ENCODE measurements at regions not wholly inside any gene's neighbourhood (a gene's known extent, or its start where the extent isn't known, plus 50 kb on each side); places are given as distances from the start of the nearest gene placed in this dataset.
"Not testable (repeated sequence)": the region's sequence is repeated elsewhere in the genome, so short reads cannot be mapped to it uniquely, and the experiment has no call there.

- no peak for DNase-seq
Observed at GRCh38 chr7:81430150-81430549, 339.7 kb downstream of the HGF start.

- DNase-seq: no peak
Observed at GRCh38 chr7:81427461-81427860, 342.4 kb downstream of the HGF start.

GRCh38 chr7:81420526-81421226 is 349.2 kb downstream of the HGF start:
- DNase-seq: no peak

- DNase-seq: no peak
Observed at GRCh38 chr7:81419731-81420130, 350.1 kb downstream of the HGF start.

DNA sequence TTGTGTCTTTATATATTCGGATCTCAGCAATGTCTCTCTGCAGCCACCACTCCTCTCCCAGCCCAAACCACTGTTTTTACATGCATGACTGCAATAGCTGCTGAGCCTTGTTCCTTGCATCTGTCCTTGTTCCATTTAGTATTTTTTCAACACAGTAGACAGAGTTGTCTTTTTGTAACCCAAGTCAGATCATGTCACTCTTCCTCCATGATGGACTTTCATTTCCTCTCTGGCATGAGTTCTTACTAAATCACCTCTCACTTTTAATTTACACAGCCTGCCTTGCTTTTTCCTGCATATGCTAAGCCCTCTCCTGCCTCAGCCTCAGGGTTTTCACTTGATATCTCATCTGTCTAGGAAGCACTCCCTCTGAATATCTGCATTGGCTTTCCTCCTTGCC is 353.2 kb downstream of the HGF start:
- no peak for DNase-seq

DNA sequence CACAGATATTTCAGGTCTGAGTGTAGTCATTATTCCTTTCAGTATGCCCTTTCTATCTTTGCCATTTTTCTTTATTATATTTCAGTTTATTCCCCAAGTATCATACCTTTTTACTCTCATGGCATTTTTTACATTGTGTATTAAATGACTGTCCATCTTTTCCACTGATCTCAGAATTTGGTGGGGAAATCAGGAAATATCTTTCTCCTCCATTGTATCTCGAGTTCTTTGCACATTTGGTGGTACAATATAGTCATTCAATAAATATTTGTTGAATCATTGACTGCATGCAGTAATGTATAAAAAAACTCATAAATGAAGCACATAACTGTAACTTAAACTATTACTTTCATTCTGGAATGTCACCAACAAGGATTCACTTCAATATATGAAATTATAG is 354.7 kb downstream of the HGF start:
- no peak for DNase-seq

GRCh38 chr7:81414411-81414810 is 355.4 kb downstream of the HGF start:
- DNase-seq: no peak

- DNase-seq: no peak
Observed at GRCh38 chr7:81410471-81411117, 359.3 kb downstream of the HGF start.

GRCh38 chr7:81408728-81409127 is 361.1 kb downstream of the HGF start:
- no peak for DNase-seq

DNA sequence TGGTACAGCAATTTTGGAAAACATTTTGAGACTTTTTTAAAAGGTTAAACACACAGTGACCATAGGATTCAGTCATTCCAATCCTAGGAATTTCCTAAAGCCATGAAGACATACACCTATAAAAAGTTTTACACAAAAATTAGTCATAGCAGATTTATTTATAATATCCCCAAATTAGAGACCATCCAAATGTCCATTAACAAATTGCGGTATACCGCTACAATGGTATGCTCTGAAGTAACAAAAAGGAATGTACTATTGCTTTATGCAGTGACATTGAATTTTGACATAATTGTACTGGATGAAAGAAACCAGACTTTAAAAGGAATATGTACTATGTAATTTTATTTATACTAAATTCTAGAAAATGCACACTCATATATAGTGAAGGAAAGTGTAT is 362.8 kb downstream of the HGF start:
- no peak for DNase-seq

DNA sequence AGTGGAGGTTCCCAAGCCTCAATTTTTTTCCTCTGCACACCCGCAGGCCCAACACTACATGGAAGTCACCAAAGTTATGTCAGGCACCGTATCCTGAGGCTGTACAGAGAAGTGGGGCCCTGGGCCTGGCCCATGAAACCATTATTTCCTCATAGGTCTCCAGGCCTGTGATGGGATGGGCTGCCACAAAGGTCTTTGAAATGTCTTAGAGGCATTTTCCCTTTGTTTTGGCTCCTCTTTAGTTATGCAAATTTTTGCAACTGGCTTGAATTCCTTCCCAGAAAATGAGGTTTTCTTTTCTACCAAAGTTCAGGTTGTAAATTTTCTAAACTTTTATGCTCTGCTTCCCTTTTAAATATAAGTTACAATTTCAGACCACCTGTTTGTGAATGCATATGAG is 365.2 kb downstream of the HGF start:
- DNase-seq: no peak

DNA sequence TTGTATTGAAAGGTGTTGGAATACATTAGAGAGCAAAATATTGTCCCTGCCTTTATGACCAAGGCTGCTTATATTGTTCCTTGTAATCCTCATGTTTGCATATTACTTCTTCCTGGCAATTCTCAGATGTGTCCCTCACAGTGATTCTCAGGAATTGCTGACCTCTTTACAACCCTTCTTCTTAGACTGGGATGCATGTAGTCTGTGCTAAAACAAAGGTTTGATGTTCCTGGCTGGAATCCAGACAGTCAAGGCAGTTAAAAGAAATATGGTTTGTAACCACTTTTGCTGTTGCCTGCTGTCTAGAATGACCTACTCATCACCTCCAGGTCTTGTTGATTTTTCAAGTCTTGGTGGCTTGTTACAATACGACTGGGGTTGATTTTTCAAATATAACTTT is 367.6 kb downstream of the HGF start:
- no peak for DNase-seq

- DNase-seq: no peak
Observed at GRCh38 chr7:81399471-81399870, 370.4 kb downstream of the HGF start.

GRCh38 chr7:81394029-81394428 is 375.8 kb downstream of the HGF start:
- DNase-seq: no peak

DNA sequence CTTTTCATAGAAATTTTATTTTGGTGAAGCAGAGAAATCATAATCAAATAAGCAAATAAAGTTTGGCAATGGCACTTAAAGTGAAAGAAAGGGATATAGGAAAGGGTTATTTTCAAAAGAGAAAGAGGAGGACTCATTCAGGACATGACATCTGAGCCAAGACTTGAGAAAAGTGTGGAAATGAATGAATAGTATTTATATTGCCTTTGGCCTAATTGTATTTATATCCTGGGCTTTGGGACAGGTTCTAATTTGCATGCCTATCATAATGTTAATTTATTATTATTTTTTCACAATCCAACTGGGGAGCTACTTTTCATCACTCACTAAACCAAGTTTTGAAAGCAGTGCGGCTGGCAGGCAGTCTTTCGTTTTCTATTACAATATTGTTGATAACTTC is 376.8 kb downstream of the HGF start:
- DNase-seq: no peak

- no peak for DNase-seq
Observed at GRCh38 chr7:81385370-81385769, 384.5 kb downstream of the HGF start.

- no peak for DNase-seq
Observed at GRCh38 chr7:81383846-81384245, 386.0 kb downstream of the HGF start.

DNA sequence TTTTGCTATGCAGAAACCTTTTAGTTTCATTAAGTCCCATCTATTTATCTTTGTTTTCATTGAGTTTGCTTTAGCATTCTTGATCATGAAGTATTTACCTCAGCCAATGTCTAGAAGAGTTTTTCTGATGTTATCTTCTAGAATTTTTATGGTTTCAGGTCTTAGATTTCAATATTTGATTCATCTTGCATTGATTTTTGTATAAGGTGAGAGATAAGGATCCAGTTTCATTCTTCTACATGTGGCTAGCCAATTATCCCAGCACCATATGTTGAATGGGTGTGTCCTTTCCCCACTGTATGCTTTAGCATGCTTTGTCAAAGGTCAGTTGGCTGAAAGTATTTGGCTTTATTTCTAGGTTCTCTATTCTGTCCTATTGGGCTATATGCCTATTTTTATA is 395.2 kb downstream of the HGF start:
- DNase-seq: not testable (repeated sequence)

DNA sequence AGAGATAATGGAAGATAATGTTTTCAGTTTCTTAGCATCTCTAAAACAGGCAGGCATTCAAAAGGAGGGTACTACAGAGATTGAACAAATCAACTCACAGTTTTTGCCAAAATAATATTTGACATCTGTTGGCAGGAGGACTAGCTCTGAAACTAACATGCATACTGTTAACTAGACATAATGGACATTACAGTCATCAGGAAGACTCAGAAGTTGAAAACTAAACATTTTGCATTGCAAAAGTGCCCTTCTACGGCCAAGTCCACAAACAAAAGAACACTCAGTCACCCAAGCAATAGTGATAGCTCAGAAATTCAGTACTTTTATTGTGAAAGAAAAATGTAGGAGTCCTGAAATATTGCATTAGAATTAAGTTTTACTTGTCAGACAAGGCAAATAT is 399.0 kb downstream of the HGF start:
- DNase-seq: no peak

GRCh38 chr7:81367326-81367931 is 402.4 kb downstream of the HGF start:
- DNase-seq: no peak

DNA sequence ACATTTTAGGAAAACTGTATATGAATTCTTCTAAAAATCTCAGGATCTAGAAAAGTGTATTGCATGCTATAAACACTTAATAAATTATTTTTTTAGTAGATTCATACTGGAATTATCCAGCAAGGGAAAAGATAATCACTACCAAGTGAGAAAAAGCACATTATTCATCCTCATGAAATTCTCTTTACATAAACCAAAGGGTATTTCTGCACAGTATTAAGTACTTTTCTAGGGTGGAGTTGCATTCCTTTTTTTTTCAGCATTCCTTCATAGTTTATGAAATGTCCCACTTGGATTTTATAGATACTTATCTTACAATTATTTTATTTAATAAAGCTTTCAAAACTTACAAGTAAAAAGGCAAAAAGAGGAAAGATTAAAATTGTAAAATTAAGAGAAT is 403.3 kb downstream of the HGF start:
- DNase-seq: no peak

DNA sequence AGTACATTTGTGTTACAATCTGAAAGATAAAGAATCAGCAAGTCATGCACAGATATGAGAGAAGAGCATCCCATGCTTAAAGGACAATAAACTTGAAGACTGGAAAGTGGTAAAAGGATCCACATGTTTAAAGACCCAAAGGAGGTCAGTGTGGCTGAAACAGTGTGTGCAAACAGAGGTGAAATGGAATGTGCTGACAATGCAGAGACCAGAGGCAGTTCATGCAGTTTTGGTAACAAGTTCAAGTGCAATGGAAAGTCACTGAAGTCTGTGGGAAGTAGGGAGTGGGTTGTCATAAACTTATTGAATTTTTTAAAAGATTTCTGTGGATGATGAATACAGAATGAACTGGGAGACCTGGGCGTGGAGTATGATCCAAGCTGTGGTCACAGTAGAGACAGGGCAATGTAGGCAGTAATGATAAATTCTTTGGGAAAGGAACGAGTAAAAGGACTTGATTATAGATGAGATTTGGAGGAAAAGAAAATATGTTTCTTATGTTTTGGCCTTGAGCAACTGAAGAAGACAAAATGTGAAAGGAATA is 408.0 kb downstream of the HGF start:
- no peak for DNase-seq

DNA sequence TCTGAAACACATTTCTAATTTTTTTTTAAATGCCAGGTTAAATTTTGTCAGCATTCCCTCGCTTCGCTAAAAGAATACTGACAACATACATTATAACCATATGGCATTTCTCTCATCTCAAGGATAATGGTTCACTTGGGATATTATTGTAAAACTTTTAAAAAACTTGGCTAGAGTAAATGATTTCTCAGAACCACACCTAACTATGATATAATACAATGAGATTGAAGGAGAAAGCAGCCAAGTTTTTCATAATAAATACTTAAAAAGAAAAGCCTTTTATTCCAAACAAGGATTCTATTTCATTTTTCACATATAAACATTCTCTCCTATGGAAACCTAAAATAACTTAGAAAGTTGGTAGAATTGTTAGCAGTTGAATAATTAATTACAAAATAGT is 413.9 kb downstream of the HGF start:
- DNase-seq: no peak

DNA sequence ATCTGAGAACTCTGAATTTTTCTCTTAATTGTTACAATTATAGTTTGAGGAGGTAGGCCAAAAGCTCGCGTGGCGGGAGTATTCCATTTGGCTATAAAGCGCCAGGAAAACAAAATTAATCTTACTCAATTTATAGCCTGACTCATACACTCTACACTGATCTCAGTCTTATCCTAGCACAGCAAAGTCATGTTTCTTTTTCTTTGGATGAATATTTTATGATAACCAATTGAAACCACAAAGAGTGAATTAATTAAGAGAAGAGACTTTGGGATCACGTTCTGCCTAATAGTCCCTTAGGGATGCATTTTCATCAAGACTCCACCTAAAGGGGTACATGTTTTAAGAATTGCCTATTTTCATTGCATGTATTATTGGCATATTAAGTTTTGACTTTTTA is 420.8 kb downstream of the HGF start:
- no peak for DNase-seq
